Nephron (organoid): ENCODE measurements at regions not wholly inside any gene's neighbourhood (a gene's known extent, or its start where the extent isn't known, plus 50 kb on each side); places are given as distances from the start of the nearest gene placed in this dataset.

Source experiments
- H3K27ac Mint-ChIP-seq, 3 experiments: 2 replicates each; pipeline ENCODE4 v1.8.0; 2020; ENCODE audit warnings: mixed read lengths in 3 of 3, mild to moderate bottlenecking in 2 of 3, moderate library complexity in 1 of 3
- H3K27me3 Mint-ChIP-seq: 2 replicates; pipeline ENCODE4 v1.8.0; 2021; ENCODE audit warnings: low read depth, mild to moderate bottlenecking, moderate library complexity, mixed read lengths
- H3K36me3 Mint-ChIP-seq: 2 replicates; pipeline ENCODE4 v1.8.0; 2020; ENCODE audit warnings: low read depth, mixed read lengths
- H3K4me1 Mint-ChIP-seq: 2 replicates; pipeline ENCODE4 v1.8.0; 2020; ENCODE audit warnings: mixed read lengths
- H3K4me3 Mint-ChIP-seq, 3 experiments: 2 replicates each; pipeline ENCODE4 v1.8.0; 2020; ENCODE audit warnings: mild to moderate bottlenecking in 3 of 3, mixed read lengths in 3 of 3, moderate library complexity in 2 of 3
- H3K9me3 Mint-ChIP-seq: 2 replicates; pipeline ENCODE4 v1.8.0; 2020; ENCODE audit warnings: mixed read lengths
- TF ChIP-seq, protein P1 (sequence below), 3 experiments: fragments of 200-600 bp; sonication (generic); IDR thresholded peaks; one replicate each; pipeline ENCODE4 v1.5.0; 2021; ENCODE audit warnings: antibody characterized with exemption in 3 of 3; ENCODE audit not compliant: unreplicated experiment in 3 of 3

DNA sequence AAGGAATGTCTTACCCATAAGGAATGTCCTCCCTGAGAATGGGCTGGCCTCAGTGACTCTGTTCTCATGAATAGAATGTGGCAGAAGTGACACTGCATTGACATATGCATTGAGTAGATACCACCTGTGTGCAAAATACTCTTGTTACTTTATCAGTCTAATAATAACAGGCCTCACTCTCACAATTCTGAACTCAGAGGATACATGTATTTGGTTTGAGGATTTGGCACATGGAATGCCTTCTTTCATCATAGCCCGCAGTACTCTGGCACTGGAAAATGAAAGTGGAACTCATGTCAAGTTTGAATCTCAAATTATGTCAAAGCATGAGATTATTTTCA, 52.9 kb upstream of the PLCB4 start:
- Mint-ChIP-seq H3K4me1 (peaks cover 2% of the 10 kb centered on the region), H3K4me3 (no peak overlapping the region), H3K36me3 (no peaks in the 10 kb centered on the region), H3K27ac (no peak overlapping the region), H3K9me3 (peaks cover under 1% of the 10 kb centered on the region), H3K27me3 (no peaks in the 10 kb centered on the region)
- TF ChIP-seq, protein P1, sequence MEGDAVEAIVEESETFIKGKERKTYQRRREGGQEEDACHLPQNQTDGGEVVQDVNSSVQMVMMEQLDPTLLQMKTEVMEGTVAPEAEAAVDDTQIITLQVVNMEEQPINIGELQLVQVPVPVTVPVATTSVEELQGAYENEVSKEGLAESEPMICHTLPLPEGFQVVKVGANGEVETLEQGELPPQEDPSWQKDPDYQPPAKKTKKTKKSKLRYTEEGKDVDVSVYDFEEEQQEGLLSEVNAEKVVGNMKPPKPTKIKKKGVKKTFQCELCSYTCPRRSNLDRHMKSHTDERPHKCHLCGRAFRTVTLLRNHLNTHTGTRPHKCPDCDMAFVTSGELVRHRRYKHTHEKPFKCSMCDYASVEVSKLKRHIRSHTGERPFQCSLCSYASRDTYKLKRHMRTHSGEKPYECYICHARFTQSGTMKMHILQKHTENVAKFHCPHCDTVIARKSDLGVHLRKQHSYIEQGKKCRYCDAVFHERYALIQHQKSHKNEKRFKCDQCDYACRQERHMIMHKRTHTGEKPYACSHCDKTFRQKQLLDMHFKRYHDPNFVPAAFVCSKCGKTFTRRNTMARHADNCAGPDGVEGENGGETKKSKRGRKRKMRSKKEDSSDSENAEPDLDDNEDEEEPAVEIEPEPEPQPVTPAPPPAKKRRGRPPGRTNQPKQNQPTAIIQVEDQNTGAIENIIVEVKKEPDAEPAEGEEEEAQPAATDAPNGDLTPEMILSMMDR (IDR thresholded peaks at IDR 0.05; ENCODE audit: unreplicated experiment in 3 of 3): no peak

DNA sequence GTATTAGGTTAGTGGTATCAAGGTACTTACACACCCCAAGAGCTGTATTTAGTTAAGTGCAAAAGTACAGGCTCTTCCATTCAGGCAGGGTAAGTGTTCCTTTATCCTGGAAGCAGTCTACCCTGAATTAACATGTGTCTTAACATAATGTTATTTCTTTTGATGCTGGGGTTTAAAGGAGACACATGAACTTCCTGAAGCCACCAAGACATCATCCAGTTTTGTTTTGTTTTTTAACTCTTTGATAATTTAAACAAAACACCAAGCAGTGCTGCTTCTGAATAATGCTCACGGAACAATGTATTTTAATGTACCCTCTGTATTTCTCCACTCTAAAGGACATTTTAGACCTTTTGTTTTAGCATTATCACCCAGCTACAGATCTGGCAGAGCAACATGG, 50.5 kb upstream of the PLCB4 start:
- Mint-ChIP-seq H3K9me3 (no peaks in the 10 kb centered on the region), H3K4me1 (peaks cover 23% of the 10 kb centered on the region), H3K36me3 (no peaks in the 10 kb centered on the region), H3K27me3 (no peaks in the 10 kb centered on the region), H3K27ac (no peak overlapping the region), H3K4me3 (no peak overlapping the region)
- TF ChIP-seq, protein P1 (IDR thresholded peaks at IDR 0.05; ENCODE audit: unreplicated experiment in 3 of 3): no peak
